Right cardiac atrium (tissue), 5 donors: ENCODE measurements at regions not wholly inside any gene's neighbourhood (a gene's known extent, or its start where the extent isn't known, plus 50 kb on each side); places are given as distances from the start of the nearest gene placed in this dataset.

ENCODE experiments used
- ATAC-seq, 2 donors: fragments of 200-7000 bp; cut with Tn5 transposase; one replicate each; pipeline versions ENCODE4 v1.8.0 to v1.9.1; 2020; ENCODE audit warnings: moderate library complexity in 2 of 2, mild to moderate bottlenecking in 1 of 2
- DNase-seq, 3 donors: peaks; one replicate each; pipeline ENCODE4 v3.0.0-alpha.2; 2020
- H3K27ac ChIP-seq: one replicate; pipeline ENCODE4 v1.5.1; 2013; ENCODE audit warnings: mild to moderate bottlenecking, low read length, control low read depth, moderate library complexity
- H3K27me3 ChIP-seq: one replicate; pipeline ENCODE4 v1.6.1; 2013; ENCODE audit not compliant: control insufficient read depth, insufficient read depth
- H3K4me1 ChIP-seq: one replicate; pipeline ENCODE4 v1.6.1; 2013; ENCODE audit warnings: low read length; ENCODE audit not compliant: control insufficient read depth, insufficient read depth
- H3K4me3 ChIP-seq: one replicate; pipeline ENCODE4 v1.5.1; 2013; ENCODE audit warnings: low read length, control low read depth
- H3K9me3 ChIP-seq: one replicate; pipeline ENCODE4 v1.6.1; 2013; ENCODE audit warnings: low read length; ENCODE audit not compliant: control insufficient read depth
- WGBS: extraction: QIAGEN DNeasy Blood & Tissue Kit; methylation state at CpG from one replicate; pipeline ENCODE4 v1.1.7; 2013; 5-methylcytosine and 5-hydroxymethylcytosine counted together
- intact Hi-C, 4 donors: fragments of 100-400 bp; cut with DNase I; formaldehyde crosslinking; loops; one replicate each; pipeline versions ENCODE4 v1.11.0 to v1.14.0; 2022 to 2023
- donor health status: healthy with polysubstance abuse.
- donor health status: DM: no; HTN: yes; CAD: no.
- donor health status: DM: no; HTN: no; CAD: no.
- donor health status: DM: no; HTN: yes; CAD: no; lungs with severe emphysema.
- donor health status: DM: yes; HTN: yes; CAD: no.

DNA sequence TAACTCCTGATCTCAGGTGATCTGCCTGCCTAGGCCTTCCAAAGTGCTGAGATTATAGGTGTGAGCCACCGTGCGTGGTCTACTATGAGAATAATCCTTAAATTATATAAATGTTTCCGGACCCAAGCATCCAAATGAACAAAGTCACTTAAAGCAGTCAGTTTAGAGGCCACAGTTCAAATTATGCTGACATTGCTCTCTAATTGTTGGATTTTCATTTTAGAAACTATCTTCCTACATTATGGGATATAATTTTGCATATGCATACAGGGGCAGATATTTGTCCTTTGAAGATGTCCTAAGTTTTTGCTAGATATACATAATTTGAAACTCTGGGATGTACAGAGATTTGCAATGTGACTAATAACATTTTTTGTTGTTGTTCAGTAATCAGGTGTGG lies 390.1 kb downstream of the RND3 start:
- no peak overlapping the region for H3K4me3 ChIP-seq
- intact Hi-C loops = no loop called here
- H3K4me1 ChIP-seq = peaks cover 1% of the 10 kb centered on the region
- H3K27me3 ChIP-seq = no peaks in the 10 kb centered on the region
- ATAC-seq = no peak
- no peak overlapping the region for H3K27ac ChIP-seq
- 94% methylated on average over 3 of the region's 3 CpGs for WGBS
- no peaks in the 10 kb centered on the region for H3K9me3 ChIP-seq
- DNase-seq = no peak

DNA sequence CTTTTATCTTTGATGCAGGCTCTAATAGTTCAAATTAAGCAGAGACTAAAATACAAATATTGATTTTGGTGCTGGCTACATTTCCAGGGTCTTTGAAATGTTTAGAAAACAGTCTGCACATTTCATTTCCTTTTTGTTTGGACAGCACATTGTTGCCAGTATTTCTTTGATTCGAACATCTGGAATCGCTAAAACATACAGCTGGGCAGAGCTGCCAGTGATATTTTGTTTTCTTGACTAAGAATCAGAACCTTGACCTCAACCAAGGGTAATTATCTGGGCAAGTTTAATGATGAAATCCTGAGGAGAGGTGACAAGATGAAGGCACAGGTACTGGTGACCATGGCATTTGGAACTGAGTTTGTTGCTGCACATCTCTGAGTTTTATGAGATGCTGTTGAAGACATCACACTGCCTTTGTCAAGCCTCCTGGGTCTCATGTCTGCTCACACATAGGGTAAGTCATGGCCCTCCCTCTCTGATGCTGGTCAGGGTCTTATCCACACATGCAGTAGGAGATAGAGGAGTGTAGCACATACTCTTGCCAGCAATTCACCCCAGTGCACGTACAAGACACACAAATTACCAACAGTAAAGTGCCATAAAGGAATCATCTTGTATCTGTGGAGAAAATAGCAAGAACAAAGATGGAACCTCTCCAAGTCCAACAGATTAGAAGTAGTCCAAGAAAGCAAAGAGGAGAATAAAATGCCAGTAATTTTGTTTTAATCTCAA lies 391.9 kb downstream of the RND3 start:
- intact Hi-C loops = no loop called here
- Histone ChIP-seq H3K27me3 (no peaks in the 10 kb centered on the region), H3K4me1 (peaks cover 1% of the 10 kb centered on the region), H3K27ac (no peak overlapping the region), H3K9me3 (no peaks in the 10 kb centered on the region), H3K4me3 (no peak overlapping the region)
- DNase-seq (no peak), ATAC-seq (no peak)
- WGBS = 49% methylated on average over 3 of the region's 3 CpGs

DNA sequence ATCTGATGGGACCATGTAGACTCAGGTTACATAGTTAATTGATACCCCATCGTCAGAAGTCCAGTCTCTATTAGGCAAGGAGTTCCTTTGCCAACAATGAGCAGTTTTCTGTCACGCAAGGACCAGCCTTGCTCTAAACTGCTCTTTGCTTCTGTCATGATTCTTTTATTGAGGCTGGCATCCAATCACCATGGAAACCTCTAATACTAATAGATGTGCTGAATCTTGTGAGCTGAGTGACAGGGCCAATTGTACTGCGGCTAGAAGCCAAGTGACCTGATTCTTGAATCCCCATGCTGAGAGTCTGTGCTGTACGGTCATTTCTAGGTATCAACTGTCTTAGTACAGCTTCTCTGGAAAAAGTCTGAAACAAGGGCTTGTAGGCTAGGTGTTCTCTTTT lies 395.6 kb downstream of the RND3 start:
- Histone ChIP-seq H3K4me3 (no peak overlapping the region), H3K27ac (no peak overlapping the region), H3K9me3 (no peaks in the 10 kb centered on the region), H3K4me1 (no peaks in the 10 kb centered on the region), H3K27me3 (no peaks in the 10 kb centered on the region)
- DNase-seq = no peak
- no peak for ATAC-seq
- 90% methylated on average over 4 of the region's 4 CpGs for WGBS
- intact Hi-C loops = no loop called here

DNA sequence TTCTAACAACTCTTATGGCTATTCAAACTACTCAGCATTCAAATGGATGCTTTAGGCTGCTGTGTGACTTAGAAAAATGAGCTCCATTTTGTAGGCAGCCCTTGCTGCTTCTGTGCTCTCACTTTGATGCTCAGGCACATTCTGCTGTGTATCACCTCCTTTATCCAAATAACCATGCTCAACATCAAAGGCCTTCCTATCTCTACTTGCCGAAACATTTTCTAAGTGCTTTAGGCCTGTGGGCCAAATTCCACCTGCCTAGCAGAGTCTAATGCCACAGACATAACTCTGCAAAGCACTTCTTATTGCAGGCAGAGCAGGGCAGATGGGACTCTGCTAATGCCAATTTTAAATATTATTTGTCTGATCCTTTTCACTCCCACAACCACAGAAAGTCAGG lies 397.4 kb downstream of the RND3 start:
- Histone ChIP-seq H3K27ac (no peak overlapping the region), H3K4me1 (no peaks in the 10 kb centered on the region), H3K27me3 (no peaks in the 10 kb centered on the region), H3K4me3 (no peak overlapping the region), H3K9me3 (no peaks in the 10 kb centered on the region)
- WGBS = 72% methylated on average over 1 of the region's 1 CpG
- intact Hi-C loops = no loop called here
- no peak for ATAC-seq
- DNase-seq = no peak

DNA sequence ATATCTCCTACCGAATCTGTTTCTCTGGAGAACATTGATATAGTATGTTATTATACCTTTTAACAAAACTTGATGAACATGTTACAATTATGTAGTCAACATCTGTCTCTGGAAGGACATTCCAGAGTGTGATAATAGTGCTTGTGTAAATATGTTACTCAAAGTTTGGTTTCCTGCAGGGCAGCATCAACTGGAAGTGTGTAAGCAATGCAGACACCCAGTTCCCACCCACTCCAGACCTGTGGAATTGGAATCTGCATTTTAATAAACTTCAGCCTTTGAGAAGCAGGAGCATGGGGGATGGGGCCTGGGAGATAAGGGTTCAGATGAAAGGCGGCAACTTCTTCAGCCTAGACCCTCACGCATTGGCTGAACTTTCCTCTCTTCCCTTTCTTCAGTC lies 398.9 kb downstream of the RND3 start:
- intact Hi-C loops = no loop called here
- no peak for ATAC-seq
- Histone ChIP-seq H3K27ac (no peak overlapping the region), H3K9me3 (no peaks in the 10 kb centered on the region), H3K4me1 (no peaks in the 10 kb centered on the region), H3K27me3 (no peaks in the 10 kb centered on the region), H3K4me3 (no peak overlapping the region)
- 77% methylated on average over 3 of the region's 3 CpGs for WGBS
- no peak for DNase-seq

DNA sequence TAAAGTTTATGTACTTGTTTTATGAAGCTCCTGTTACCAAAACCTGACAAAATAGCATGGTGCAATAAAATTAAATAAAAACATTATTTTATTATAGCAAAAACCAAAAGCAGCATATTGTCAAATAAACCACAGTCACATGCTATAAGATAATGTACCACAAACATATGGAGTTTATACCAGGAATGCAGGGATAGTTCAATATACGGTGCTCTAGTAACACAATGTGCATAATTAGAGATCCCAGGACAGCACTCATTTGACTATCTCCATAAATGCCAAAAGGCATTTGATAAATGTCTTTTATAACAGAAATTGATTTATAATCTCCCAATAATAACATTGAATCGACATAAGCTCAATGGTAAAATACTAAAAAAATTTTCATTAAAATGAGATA lies 402.0 kb downstream of the RND3 start:
- 95% methylated on average over 2 of the region's 2 CpGs for WGBS
- Histone ChIP-seq H3K27me3 (no peaks in the 10 kb centered on the region), H3K4me1 (no peaks in the 10 kb centered on the region), H3K9me3 (no peaks in the 10 kb centered on the region), H3K27ac (no peak overlapping the region), H3K4me3 (no peak overlapping the region)
- no peak for ATAC-seq
- DNase-seq = no peak
- intact Hi-C loops = no loop called here

DNA sequence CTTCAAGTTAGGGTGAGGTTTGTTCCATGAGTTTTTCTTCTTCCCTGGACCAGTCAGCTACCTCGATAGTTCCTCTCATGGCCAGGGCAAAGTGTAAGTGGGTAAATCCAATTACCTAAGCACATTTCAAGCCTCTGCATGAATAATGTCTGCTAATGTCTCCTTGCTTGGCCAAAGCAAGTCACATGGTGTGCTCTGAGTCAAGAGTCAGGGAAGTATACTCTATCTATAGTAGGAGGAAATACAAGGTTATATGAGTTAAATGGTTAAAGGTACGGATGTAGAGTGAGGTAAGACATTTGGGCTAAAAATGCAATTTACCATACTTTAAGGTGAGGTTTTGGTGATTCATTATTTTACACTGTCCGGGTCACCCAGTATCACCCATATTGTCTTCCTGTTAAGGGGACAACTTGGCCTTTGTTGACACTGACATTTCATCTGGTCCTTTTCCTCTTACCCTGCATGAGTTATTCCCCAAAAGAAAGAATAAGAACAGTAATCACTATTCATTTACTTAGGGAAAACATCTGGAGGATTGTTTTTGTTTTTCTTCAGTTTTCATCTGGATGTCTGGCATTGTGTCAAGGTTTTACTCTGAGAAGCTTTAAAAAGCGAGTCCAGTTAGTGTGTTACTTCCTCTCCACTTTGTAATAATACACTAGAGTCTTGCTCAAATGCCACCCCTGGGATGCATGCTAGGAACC lies 405.5 kb downstream of the RND3 start:
- DNase-seq (no peak), ATAC-seq (no peak)
- Histone ChIP-seq H3K27ac (no peak overlapping the region), H3K9me3 (no peaks in the 10 kb centered on the region), H3K4me1 (no peaks in the 10 kb centered on the region), H3K4me3 (no peak overlapping the region), H3K27me3 (no peaks in the 10 kb centered on the region)
- intact Hi-C loops = no loop called here
- WGBS = 60% methylated on average over 4 of the region's 4 CpGs

DNA sequence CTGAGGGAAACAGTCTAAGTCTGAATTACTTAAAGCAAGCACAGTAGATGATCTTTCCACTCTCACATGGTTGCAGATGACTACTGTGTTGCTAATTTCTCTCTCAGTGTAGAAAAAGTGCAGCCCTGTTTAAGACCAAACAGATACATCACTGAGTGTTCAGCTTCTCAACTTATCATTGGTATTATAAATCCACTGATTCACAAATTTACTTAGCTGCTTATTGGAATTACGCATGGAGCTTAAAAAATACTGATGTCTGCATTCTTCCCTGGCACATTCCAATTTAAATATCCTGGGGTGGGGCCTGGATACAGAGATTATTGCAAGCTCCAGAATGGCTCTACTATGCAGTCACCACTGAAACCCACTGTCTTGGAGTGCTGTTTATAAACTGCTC lies 411.2 kb downstream of the RND3 start:
- WGBS = 58% methylated on average over 1 of the region's 1 CpG
- DNase-seq = no peak
- intact Hi-C loops = no loop called here
- H3K9me3 ChIP-seq = no peaks in the 10 kb centered on the region
- ATAC-seq = no peak
- no peaks in the 10 kb centered on the region for H3K27me3 ChIP-seq
- no peak overlapping the region for H3K4me3 ChIP-seq
- H3K4me1 ChIP-seq = no peaks in the 10 kb centered on the region
- no peak overlapping the region for H3K27ac ChIP-seq

DNA sequence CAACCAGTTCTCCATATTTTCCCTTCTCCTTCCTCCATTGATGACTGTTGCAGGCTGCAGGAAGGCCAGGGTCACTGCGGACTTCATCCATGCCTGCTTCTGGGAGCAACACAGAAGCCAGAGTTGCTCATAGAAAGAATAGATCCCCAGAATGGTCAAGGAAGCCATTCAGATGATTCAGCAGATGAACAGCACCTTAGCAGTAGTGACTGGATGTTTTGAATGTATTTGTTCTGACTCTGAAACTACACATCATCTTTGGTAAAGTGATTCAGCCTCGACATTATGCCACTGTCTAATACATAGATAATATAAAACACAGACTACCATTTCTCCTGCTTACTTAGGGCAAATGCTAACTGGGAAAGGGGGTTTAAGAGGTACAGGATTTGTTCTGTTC lies 411.6 kb downstream of the RND3 start:
- H3K4me3 ChIP-seq = no peak overlapping the region
- no peaks in the 10 kb centered on the region for H3K4me1 ChIP-seq
- no peaks in the 10 kb centered on the region for H3K27me3 ChIP-seq
- no peaks in the 10 kb centered on the region for H3K9me3 ChIP-seq
- intact Hi-C loops = no loop called here
- 78% methylated on average over 2 of the region's 2 CpGs for WGBS
- no peak overlapping the region for H3K27ac ChIP-seq
- no peak for ATAC-seq
- DNase-seq = no peak

DNA sequence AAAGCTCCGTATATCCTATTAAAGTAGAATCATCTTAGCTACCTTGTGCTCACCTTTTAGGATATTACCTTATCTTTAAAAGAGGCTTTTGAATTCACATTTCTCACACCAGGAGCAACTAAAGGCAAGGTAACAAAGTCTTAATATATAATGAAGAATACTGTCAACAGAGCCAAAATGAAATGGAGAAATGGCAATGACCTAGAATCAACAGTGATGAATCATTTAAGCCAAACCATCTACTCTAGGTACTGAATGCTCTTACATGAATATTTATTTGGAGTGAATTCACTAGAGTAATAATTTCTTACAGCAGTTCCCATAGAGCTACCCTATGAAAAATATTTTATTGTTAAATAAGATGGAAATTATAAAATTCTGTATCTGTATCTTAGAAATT lies 421.0 kb downstream of the RND3 start:
- 90% methylated on average over 1 of the region's 1 CpG for WGBS
- intact Hi-C loops = no loop called here
- no peaks in the 10 kb centered on the region for H3K4me1 ChIP-seq
- ATAC-seq (no peak), DNase-seq (no peak)
- H3K4me3 ChIP-seq = no peak overlapping the region
- no peaks in the 10 kb centered on the region for H3K27me3 ChIP-seq
- no peak overlapping the region for H3K27ac ChIP-seq
- H3K9me3 ChIP-seq = no peaks in the 10 kb centered on the region

DNA sequence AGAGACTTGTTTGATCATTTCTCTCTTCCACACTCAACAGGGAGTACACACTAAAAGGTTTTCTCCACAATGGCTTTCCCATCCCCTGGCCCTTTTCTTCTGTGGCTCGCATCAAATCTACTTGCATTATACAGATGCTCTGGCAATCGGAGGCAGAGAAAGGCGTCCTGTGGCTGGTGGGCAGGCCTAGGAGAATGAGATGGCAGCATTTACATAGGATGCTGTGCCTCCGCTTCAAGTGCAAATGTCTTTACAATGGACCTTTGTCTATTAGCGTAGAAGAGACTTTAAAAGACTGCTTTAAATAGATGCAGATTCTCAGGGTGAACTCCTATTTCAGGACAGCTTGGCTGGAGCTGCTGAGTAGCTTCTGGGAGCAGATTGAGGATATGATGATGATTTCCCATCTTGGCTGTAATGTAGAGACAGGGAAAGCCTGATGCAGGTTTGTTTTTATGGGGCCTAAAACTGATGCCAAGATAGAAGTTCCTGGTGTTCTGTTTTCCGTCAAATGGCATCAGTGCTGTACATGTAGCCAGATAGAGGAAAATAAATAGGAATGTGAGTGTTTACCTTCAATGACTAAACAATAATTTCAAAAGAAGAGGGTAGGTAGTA lies 423.4 kb downstream of the RND3 start:
- intact Hi-C loops = no loop called here
- H3K4me3 ChIP-seq = no peak overlapping the region
- H3K27me3 ChIP-seq = no peaks in the 10 kb centered on the region
- no peak for DNase-seq
- H3K27ac ChIP-seq = no peak overlapping the region
- ATAC-seq = no peak
- H3K4me1 ChIP-seq = no peaks in the 10 kb centered on the region
- WGBS = 79% methylated on average over 6 of the region's 6 CpGs
- H3K9me3 ChIP-seq = no peaks in the 10 kb centered on the region
